ENCODE measurements at regions not wholly inside any gene's neighbourhood (a gene's known extent, or its start where the extent isn't known, plus 50 kb on each side); places are given as distances from the start of the nearest gene placed in this dataset.

DNA sequence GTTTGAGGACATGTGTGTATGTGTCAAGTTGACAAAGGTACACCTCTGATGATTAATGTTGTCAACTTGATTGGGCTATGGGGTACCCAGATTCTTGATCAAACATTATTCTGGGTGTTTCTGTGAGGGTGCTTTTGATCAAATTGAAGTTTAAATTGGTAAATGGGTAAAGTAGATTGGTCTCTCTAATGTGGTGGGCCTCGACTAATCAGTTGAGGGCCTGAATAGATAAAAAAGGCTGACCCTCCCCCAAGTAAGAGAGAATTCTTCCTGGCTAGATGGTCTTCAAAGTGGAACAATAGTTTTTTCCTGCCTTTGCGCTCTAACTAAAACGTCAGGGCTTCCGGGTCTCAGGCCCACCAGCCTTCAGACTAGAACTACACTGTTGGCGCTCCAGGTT is 309.9 kb upstream of the MGMT start:
- DNase-seq: no peak

DNA sequence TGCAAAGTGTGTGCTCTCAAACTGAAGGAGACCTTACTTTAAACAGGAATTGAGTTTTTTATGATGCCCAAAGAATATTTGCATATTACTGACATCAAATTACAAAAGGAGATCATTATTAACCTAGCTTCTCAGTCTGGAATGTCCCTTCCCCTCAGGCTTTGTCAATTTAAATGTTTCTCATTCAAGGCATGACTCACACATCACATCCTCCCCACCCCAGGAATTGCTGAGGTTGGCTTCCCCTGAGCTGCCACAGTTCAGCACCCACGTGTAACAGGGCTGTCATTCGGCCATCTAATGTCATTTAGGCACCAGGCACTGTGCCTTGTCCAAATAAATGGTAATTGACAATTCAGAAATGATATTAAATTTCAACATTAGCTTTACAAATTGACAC is 305.9 kb upstream of the MGMT start:
- no peak for DNase-seq

GRCh38 chr10:129163531-129163930 is 303.5 kb upstream of the MGMT start:
- no peak for DNase-seq

DNA sequence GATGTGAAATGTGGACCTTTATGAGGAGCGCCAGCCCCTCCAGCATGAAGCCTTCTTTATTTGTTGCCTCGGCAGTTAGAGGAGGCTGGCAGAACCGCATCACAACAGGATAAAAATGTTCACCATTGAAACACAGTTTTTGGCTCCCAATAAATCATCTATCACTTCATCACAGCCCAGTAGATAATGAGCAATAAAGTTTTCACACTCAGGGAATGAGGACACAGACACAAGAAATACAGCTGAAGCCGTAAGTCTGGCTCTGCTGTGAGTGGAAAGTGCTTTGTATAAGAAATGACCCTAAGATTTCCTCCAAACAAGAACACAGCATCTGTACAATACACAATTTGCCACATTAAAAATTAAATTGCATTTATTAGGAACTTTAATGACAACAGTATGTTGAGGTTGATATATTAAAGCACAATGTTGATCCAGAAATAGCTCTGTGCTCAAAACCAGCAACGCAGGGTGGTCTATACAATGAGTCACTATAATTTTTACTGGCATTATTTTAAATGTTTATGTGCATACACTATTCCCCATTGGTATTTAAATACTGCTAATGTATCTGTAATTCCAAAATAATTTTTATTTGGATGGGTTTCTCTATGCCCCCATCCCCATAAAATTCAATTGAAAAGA is 301.8 kb upstream of the MGMT start:
- no peak for DNase-seq

DNA sequence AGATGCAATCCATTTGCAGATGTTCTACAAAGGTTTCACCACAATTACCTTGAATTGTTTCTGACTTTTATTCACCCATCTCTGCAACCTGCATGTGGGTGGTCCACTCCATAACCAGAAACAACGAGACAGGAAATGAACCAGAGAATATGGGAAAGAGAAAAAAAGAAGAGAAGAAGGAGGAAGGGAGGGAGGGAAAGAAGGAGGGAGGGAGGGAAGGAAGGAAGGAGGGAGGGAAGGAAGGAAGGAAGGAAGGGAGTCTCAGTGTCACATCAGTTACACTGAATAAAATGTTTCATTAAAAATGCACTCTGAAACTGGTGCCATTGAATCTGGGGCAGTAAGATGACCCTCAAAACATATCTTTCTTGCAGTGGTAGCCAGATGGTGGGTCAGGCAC is 301.3 kb upstream of the MGMT start:
- no peak for DNase-seq

GRCh38 chr10:129168660-129169059 is 298.4 kb upstream of the MGMT start:
- no peak for DNase-seq

- no peak for DNase-seq
These were observed 297.9 kb upstream of the MGMT start for GRCh38 chr10:129169115-129169514.

- no peak for DNase-seq
These were observed 296.2 kb upstream of the MGMT start for GRCh38 chr10:129170812-129171211.

DNA sequence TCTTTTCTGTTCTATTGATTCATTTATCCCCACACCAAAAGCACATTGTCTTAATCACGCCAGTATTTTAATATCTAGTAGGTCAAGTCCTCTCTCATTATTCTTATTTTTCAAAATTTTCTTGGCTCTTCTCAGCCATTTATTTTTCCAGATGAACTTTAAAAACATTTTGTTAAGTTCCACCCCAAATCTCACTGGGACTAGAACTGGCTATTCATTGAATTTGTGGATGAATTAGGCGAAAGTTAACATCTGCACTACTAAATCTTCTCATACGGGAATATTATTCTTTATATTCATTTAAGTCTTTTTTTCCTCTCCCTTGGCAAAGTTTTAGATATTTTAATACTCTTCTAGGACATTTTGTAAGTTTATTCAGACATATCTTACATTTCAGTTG is 295.2 kb upstream of the MGMT start:
- no peak for DNase-seq

DNA sequence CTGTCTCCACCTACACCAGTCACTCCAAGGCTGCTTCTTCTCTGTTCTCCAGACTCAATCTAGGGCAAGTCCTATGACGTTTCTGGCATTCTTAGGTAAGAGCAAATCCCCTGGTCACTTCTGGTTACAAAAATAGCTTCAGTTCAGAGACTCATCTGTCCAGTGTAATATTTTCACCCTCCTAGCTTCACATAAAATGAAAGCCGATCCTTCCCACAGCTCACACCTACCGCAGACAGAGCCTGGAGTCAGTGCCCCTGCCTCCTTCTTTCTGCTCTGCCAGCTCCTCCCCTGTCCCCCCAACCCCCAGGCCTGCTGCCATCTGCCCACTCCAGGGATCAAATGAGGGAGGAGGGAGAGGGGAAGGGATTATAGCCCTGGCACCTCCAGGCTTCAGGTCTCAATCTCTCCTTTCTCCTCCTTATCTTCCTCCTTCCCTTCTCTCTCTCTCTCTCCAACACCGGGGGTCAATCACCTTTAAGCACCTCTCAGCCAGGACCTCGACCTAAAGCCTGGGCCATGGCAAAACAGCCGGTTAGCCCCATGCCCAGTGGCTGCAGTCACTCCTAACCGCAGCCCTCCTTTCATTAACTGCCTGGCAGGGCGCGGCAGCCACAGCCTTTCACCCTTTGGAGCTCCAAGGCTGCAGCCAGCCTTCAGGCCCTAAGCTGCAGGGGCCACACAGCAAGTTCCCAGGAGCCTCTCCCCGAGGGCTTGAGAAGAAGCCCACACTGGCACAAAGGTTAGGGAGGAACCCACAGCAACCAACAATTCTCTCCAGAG is 292.6 kb upstream of the MGMT start:
- DNase-seq: no peak

GRCh38 chr10:129179245-129179971 is 287.6 kb upstream of the MGMT start:
- no peak for DNase-seq

DNA sequence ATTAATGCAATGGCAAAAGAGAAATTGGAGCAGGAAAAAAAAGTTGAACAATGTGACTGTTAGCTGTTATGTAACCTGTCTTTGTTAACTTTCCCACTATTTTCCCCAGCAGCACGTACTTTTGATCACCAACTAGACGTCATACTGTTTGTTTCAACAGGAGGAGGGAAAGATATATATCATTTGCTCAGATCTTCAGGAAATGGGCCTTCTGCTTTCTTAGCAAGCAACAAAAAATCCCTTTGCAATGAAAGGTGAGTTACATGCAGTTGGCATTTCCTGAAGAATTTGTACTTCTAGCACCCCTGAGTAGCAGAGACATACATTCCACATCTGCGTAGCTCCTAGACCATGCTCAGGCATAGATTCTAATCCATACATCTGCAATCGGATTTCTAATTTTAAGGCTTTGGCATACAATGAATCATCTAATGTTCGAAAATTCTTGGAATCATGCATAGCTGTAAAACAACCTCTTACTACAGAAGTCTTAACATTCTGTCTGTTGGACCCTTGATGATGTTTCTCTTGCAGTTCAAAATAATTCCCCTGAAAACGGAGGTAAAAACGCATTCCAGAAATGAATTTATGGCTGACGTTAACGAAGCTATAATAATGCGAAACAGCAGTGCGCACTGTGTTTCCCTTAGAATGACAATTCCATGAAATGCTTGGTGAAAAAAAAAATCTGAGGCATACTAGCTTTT is 286.9 kb upstream of the MGMT start:
- no peak for DNase-seq

- DNase-seq: no peak
These were observed 282.8 kb upstream of the MGMT start for GRCh38 chr10:129184196-129184595.

DNA sequence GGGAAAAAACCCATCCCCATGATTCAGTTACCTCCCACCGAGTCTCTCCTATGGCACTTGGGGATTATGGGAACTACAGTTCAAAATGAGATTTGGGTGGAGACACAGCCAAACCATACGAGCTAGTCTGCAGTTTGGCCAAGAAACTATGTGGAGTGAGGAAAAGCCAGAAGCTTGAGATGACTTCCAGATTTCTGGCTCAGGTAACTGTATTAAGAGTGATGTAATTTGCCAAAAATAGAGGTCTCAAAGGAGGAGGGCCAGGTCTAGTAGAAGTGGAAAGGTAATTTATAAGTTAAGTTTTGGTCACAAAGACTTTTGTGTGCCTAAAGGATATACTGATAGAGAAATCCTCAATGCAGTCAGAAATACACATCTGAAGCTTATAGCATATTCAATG is 279.7 kb upstream of the MGMT start:
- no peak for DNase-seq

- no peak for DNase-seq
These were observed 275.2 kb upstream of the MGMT start for GRCh38 chr10:129191797-129192196.

GRCh38 chr10:129192344-129193128 is 274.5 kb upstream of the MGMT start:
- DNase-seq: no peak

DNA sequence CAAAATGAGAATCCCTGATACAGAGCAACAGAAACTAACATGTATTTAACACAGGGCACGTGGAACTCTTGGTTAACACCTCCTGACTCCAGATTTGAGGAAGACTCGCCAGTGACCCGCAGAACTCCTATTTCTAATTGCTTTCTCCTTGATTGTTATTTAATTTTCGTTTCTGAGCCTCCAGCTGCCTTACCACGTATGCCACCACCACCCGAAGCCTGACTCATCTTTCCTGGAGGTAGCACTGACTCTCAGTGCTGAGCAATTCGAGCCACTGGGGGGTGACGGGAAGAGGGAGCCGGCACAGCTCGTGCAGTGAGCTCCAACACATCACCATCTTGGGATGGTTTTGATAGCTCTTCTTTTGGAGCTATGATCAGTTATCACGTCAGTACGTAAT is 273.9 kb upstream of the MGMT start:
- no peak for DNase-seq

GRCh38 chr10:129194181-129194870 is 272.7 kb upstream of the MGMT start:
- no peak for DNase-seq

GRCh38 chr10:129199826-129200225 is 267.2 kb upstream of the MGMT start:
- DNase-seq: no peak

DNA sequence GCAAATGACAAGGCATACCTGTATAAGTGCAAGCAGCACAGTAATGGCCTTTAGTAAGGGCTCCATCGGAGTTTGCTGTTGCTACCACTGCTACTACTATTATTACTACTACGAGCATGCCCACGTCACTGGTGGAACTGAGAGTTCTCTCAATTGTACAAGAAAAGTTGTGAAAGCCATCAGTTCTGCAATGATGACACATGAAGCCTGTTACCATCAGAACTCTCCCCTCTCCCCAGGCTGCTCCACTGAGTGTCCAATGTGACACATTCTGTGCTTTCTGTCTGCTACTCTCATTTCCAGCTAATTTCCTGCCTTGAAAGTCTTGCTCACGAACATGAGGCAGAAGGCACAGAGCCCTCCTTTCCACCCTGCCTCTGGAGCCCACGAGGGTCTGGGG is 263.2 kb upstream of the MGMT start:
- no peak for DNase-seq

- DNase-seq: no peak
These were observed 259.7 kb upstream of the MGMT start for GRCh38 chr10:129207297-129207696.

DNA sequence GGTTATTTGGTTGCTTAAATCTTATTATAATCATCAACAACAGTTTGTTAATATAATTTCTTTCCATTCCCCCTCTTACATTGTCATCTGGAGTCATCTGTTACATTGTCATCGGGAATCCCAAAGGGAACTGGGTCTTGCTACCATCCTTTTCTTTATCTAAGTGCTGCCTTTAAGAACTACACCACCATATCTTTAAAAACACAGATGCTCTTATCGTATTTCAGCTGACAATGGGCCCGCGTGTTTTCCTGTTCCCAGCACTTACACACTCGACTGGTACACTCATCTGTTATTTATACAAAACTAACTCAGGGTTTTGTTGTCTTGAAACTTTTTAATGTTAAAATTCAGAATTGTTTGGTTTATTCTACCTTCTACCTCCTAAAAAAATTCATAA is 256.2 kb upstream of the MGMT start:
- DNase-seq: no peak

Data from activated naive CD4-positive, alpha-beta T cell treated with Interleukin-2 at 50 U/mL for 16 hours (primary cell).